PC-3 (cell line): ENCODE measurements at regions not wholly inside any gene's neighbourhood (a gene's known extent, or its start where the extent isn't known, plus 50 kb on each side); places are given as distances from the start of the nearest gene placed in this dataset.

Experiments used
- ATAC-seq: fragments of 200-7000 bp; cut with Tn5 transposase; 2 replicates; pipeline ENCODE4 v1.9.1; 2020; ENCODE audit warnings: mild to moderate bottlenecking, moderate library complexity
- BruUV-seq: library from RNA; stranded (reverse); fragments of 400-500 nt; replicated peaks from 2 replicates; lab custom pipeline; 2021; lab: Mats Ljungman, UMichigan
- CTCF ChIA-PET: fragments of 300-600 bp; sonication (Branson Sonifier 250); formaldehyde crosslinking; loops from one replicate; lab custom pipeline; 2022; ENCODE audit warnings: antibody characterized with exemption; lab: Charles Lee
- POLR2A ChIA-PET: fragments of 300-600 bp; sonication (Branson Sonifier 250); formaldehyde crosslinking; loops from one replicate; lab custom pipeline; 2022; ENCODE audit warnings: antibody characterized with exemption; ENCODE audit not compliant: unreplicated experiment; lab: Charles Lee
- DNase-seq: peaks from one replicate; pipeline ENCODE4 v3.0.0-alpha.2; 2015
- H2AFZ ChIP-seq: fragments of 300-600 bp; sonication (generic); 2 replicates; pipeline ENCODE4 v1.6.0; 2016; ENCODE audit warnings: antibody characterized with exemption, low read length
- H3F3A ChIP-seq: fragments of 300-600 bp; sonication (generic); one replicate; pipeline ENCODE4 v1.6.0; 2017; ENCODE audit warnings: antibody characterized with exemption, low read length, control low read depth, mild to moderate bottlenecking; ENCODE audit not compliant: unreplicated experiment
- H3K27ac ChIP-seq: fragments of 300-600 bp; sonication (generic); 2 replicates; pipeline ENCODE4 v1.5.1; 2016; ENCODE audit warnings: mild to moderate bottlenecking, low read length
- H3K27me3 ChIP-seq: fragments of 300-600 bp; sonication (generic); 2 replicates; pipeline ENCODE4 v1.6.1; 2016; ENCODE audit warnings: low read length, mixed read lengths
- H3K36me3 ChIP-seq: fragments of 300-600 bp; sonication (generic); 2 replicates; pipeline ENCODE4 v1.6.1; 2016; ENCODE audit warnings: low read depth, mixed run types, low read length, mixed read lengths
- H3K4me1 ChIP-seq: fragments of 300-600 bp; sonication (generic); 2 replicates; pipeline ENCODE4 v1.5.1; 2016; ENCODE audit warnings: low read length; ENCODE audit not compliant: insufficient read depth
- H3K4me2 ChIP-seq: fragments of 300-600 bp; sonication (generic); 2 replicates; pipeline ENCODE4 v1.6.0; 2016; ENCODE audit warnings: low read length
- H3K4me3 ChIP-seq: fragments of 300-600 bp; sonication (generic); 2 replicates; pipeline ENCODE4 v1.5.1; 2016; ENCODE audit warnings: mild to moderate bottlenecking, low read length, mixed read lengths
- H3K79me2 ChIP-seq: fragments of 300-600 bp; sonication (generic); 2 replicates; pipeline ENCODE4 v1.6.1; 2017; ENCODE audit warnings: low read length, mixed read lengths
- H3K9ac ChIP-seq: fragments of 300-600 bp; sonication (generic); 2 replicates; pipeline ENCODE4 v1.6.0; 2016; ENCODE audit warnings: mild to moderate bottlenecking, low read length
- H3K9me2 ChIP-seq: fragments of 300-600 bp; sonication (generic); replicated peaks from 2 replicates; pipeline ENCODE4 v1.6.1; 2016; ENCODE audit warnings: mixed run types, low read length, mixed read lengths
- H3K9me3 ChIP-seq: fragments of 300-600 bp; sonication (generic); 2 replicates; pipeline ENCODE4 v1.6.1; 2016; ENCODE audit warnings: low read length, mixed read lengths
- H4K20me1 ChIP-seq: fragments of 300-600 bp; sonication (generic); 2 replicates; pipeline ENCODE4 v1.6.1; 2016; ENCODE audit warnings: low read length, mixed read lengths
- CTCF ChIP-seq: fragments of 300-600 bp; sonication (generic); conservative IDR thresholded peaks from 2 replicates; pipeline ENCODE4 v1.5.1; 2017; ENCODE audit warnings: antibody characterized with exemption, low read depth, mild to moderate bottlenecking, low read length
- EZH2 ChIP-seq: fragments of 300-600 bp; sonication (generic); IDR thresholded peaks from one replicate; pipeline ENCODE4 v1.6.1; 2017; ENCODE audit warnings: antibody characterized with exemption, mild to moderate bottlenecking, low read length; ENCODE audit not compliant: unreplicated experiment
- EZH2phosphoT487 ChIP-seq: fragments of 300-600 bp; sonication (generic); IDR thresholded peaks from 2 replicates; pipeline ENCODE4 v1.6.1; 2018; ENCODE audit warnings: mild to moderate bottlenecking, antibody characterized with exemption, low read length, borderline replicate concordance
- intact Hi-C: fragments of 100-400 bp; cut with micrococcal nuclease; formaldehyde crosslinking; loops from 2 replicates; pipeline ENCODE4 v1.9.0; 2023

- no peak for TF ChIP-seq EZH2
- no peak for TF ChIP-seq CTCF
- TF ChIP-seq EZH2phosphoT487 = no peak
- BruUV-seq = no TSS peak
- ChIA-PET POLR2A (no interaction called here), CTCF (no interaction called here)
- Histone ChIP-seq H4K20me1 (no peaks in the 10 kb centered on the region), H3K27ac (no peak overlapping the region), H3K4me2 (no peak overlapping the region), H3K9me2 (no peaks in the 10 kb centered on the region), H3F3A (no peaks in the 10 kb centered on the region), H3K79me2 (no peaks in the 10 kb centered on the region), H3K9ac (no peak overlapping the region), H3K36me3 (no peaks in the 10 kb centered on the region), H3K27me3 (no peaks in the 10 kb centered on the region), H3K4me3 (no peak overlapping the region), H3K9me3 (no peaks in the 10 kb centered on the region), H2AFZ (no peak overlapping the region), H3K4me1 (no peaks in the 10 kb centered on the region)
- ATAC-seq (no peak), DNase-seq (no peak)
- intact Hi-C loops = no loop called here
Measured at GRCh38 chr14:89089330-89089729, 264.9 kb downstream of the TTC8 start.

GRCh38 chr14:89091781-89092180, 267.3 kb downstream of the TTC8 start:
- intact Hi-C loops = loop anchor here (5.0 kb wide), 1 partner anchor 36 kb away; no protein-coding TSS in a partner anchor
- H3K9me3 ChIP-seq = no peaks in the 10 kb centered on the region
- H3K4me3 ChIP-seq = no peak overlapping the region
- ATAC-seq (no peak), DNase-seq (no peak)
- H3K9ac ChIP-seq = no peak overlapping the region
- ChIA-PET CTCF (no interaction called here), POLR2A (no interaction called here)
- H2AFZ ChIP-seq = no peak overlapping the region
- H3K9me2 ChIP-seq = no peaks in the 10 kb centered on the region
- H3K27ac ChIP-seq = no peak overlapping the region
- no peaks in the 10 kb centered on the region for H3K27me3 ChIP-seq
- TF ChIP-seq CTCF (no peak), EZH2 (no peak), EZH2phosphoT487 (no peak)
- no peaks in the 10 kb centered on the region for H3F3A ChIP-seq
- no peaks in the 10 kb centered on the region for H3K4me1 ChIP-seq
- no peak overlapping the region for H3K4me2 ChIP-seq
- H4K20me1 ChIP-seq = no peaks in the 10 kb centered on the region
- H3K36me3 ChIP-seq = no peaks in the 10 kb centered on the region
- no TSS peak for BruUV-seq
- no peaks in the 10 kb centered on the region for H3K79me2 ChIP-seq

GRCh38 chr14:89093083-89093730, 268.8 kb downstream of the TTC8 start:
- H3K4me2 ChIP-seq = no peak overlapping the region
- no peak overlapping the region for H3K9ac ChIP-seq
- H3K27ac ChIP-seq = no peak overlapping the region
- H3F3A ChIP-seq = no peaks in the 10 kb centered on the region
- H4K20me1 ChIP-seq = no peaks in the 10 kb centered on the region
- TF ChIP-seq EZH2 = no peak
- TF ChIP-seq CTCF = no peak
- TF ChIP-seq EZH2phosphoT487 = no peak
- H3K4me1 ChIP-seq = no peaks in the 10 kb centered on the region
- no peaks in the 10 kb centered on the region for H3K9me3 ChIP-seq
- H3K9me2 ChIP-seq = no peaks in the 10 kb centered on the region
- no TSS peak for BruUV-seq
- DNase-seq (peak; percentile 19), ATAC-seq (peak; percentile 54)
- ChIA-PET POLR2A (no interaction called here), CTCF (no interaction called here)
- H3K36me3 ChIP-seq = no peaks in the 10 kb centered on the region
- intact Hi-C loops = loop anchor here (5.0 kb wide), 1 partner anchor 34 kb away; no protein-coding TSS in a partner anchor
- no peak overlapping the region for H3K4me3 ChIP-seq
- H2AFZ ChIP-seq = no peak overlapping the region
- no peaks in the 10 kb centered on the region for H3K27me3 ChIP-seq
- no peaks in the 10 kb centered on the region for H3K79me2 ChIP-seq
